ENCODE measurements at regions not wholly inside any gene's neighbourhood (a gene's known extent, or its start where the extent isn't known, plus 50 kb on each side); places are given as distances from the start of the nearest gene placed in this dataset.

DNA sequence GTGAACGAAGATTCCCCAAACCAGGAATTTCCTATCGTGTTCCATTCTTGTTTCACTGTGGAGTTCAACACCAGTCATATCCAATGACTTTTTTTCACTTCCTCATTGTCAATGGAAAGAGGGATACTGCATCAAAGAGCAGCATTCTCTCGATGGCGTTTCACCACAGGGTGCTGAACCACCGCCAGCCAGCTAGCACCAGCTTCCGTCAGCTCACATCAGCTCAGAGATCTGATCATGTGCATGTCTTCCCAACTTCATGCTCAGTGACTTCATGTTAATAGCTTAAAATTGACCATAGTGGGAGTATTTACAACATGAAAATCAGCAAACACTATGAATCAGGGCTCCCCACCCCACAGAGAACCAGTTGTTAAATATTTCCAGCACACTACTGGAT is 359.9 kb downstream of the TNS1 start:
- DNase-seq (ENCODE audit: insufficient read length, low spot score): no peak
- no peak for TF ChIP-seq TAF1 (IDR thresholded peaks at IDR 0.05; ENCODE audit: low read depth, low read length)
- 0 out of 2 replicates have a peak, but pooled peaks have one; percentile 39 for TF ChIP-seq SPI1 (IDR thresholded peaks at IDR 0.05; ENCODE audit: low read depth, low read length)
- no peak for TF ChIP-seq PAX5 (IDR thresholded peaks at IDR 0.05; ENCODE audit: insufficient read depth, low read length, severe bottlenecking)
- TF ChIP-seq POU2F2 (IDR thresholded peaks at IDR 0.05; ENCODE audit: low read depth, low read length): no peak
- TF ChIP-seq POLR2AphosphoS5 (IDR thresholded peaks at IDR 0.05; ENCODE audit: low read depth, low read length): no peak
- no peak for FAIRE-seq

DNA sequence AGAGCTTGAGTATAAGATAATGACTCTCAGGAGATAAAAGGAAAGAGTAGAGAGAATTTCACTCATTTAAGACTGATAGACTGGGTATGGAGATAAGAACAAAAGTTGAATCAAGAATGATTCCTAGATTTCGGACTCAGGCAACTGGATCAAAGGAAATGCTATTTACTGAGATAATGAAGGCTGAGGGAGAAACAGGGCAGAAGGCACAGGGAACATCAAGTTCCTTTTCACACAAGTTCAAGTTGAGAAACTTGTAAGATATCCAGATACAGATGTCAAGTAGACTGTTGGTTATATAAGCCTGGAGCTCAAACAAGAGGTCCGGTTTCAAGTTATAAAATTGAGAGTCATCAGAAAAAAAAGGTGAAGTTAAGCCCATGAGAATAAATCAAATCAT is 360.8 kb downstream of the TNS1 start:
- TF ChIP-seq POLR2A (IDR thresholded peaks at IDR 0.05; ENCODE audit: low read depth, low read length): no peak
- TF ChIP-seq PAX5 (IDR thresholded peaks at IDR 0.05; ENCODE audit: insufficient read depth, low read length, severe bottlenecking): no peak
- TF ChIP-seq TAF1 (IDR thresholded peaks at IDR 0.05; ENCODE audit: low read depth, low read length): no peak
- no peak for TF ChIP-seq POLR2AphosphoS5 (IDR thresholded peaks at IDR 0.05; ENCODE audit: low read depth, low read length)
- no peak for TF ChIP-seq POU2F2 (IDR thresholded peaks at IDR 0.05; ENCODE audit: low read depth, low read length)
- TF ChIP-seq SPI1 (IDR thresholded peaks at IDR 0.05; ENCODE audit: low read depth, low read length): no peak
- FAIRE-seq: no peak
- DNase-seq (ENCODE audit: insufficient read length, low spot score): no peak

DNA sequence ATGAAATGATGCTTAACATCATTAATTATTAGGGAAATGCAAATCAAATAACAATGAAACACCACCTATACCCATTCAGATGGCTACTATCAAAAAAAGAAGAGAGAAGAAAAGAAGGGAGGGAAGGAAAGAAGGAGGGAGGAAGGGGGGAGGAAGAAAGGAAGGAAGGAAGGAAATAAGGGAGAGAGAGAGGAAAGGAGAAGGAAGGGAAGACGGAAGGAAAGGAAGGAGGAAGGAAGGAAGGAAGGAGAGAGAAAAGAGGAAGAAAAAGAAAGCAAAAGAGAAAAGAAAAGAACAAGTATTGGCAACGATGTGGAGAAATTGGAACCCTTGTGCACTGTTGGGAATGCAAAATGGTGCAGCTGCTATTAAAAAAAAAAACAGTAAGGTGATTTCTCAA is 363.3 kb downstream of the TNS1 start:
- DNase-seq (ENCODE audit: insufficient read length, low spot score) (no peak), FAIRE-seq (no peak)
- TF ChIP-seq POLR2AphosphoS5 (IDR thresholded peaks at IDR 0.05; ENCODE audit: low read depth, low read length) (no peak), TAF1 (IDR thresholded peaks at IDR 0.05; ENCODE audit: low read depth, low read length) (no peak), SPI1 (IDR thresholded peaks at IDR 0.05; ENCODE audit: low read depth, low read length) (no peak), POLR2A (IDR thresholded peaks at IDR 0.05; ENCODE audit: low read depth, low read length) (no peak), POU2F2 (IDR thresholded peaks at IDR 0.05; ENCODE audit: low read depth, low read length) (no peak), PAX5 (IDR thresholded peaks at IDR 0.05; ENCODE audit: insufficient read depth, low read length, severe bottlenecking) (no peak)

DNA sequence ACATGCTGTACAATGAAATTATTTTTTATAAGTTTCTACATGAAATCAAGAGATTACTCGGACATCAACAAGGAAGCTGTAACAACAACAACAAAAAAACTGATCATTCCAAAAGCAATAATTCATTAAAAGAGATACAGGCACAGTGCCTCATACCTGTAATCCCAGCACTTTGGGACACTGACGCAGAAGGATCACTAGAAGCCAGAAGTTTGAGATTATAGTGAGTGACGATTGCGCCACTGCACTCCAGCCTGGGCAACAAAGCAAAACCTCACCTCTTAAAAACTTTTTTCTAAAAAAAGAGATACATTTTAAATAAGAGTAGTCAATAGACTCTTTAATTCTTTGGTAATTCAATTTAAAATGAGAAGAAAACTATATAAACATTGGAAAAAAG is 364.3 kb downstream of the TNS1 start:
- FAIRE-seq: no peak
- TF ChIP-seq TAF1 (IDR thresholded peaks at IDR 0.05; ENCODE audit: low read depth, low read length) (no peak), SPI1 (IDR thresholded peaks at IDR 0.05; ENCODE audit: low read depth, low read length) (no peak)
- no peak for DNase-seq (ENCODE audit: insufficient read length, low spot score)

DNA sequence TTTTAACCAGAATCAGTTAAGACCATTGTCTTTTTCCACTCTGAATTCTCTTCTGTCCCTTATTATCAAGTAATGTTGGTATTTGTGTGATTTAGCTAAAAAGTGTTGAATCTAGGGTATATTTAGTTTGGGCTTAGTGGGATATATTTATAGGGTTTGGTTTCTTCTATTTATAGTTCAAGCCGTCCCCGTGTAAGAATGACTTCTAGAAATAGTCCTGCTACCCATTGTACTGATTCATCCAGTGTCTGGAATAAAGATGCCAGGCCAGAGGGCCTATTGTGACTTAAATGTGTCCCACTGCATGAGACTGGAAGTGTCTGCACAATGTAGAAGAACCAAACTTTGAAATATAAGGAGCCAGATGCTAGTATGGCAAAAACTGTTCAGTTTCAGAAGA is 364.8 kb downstream of the TNS1 start:
- DNase-seq (ENCODE audit: insufficient read length, low spot score) (no peak), FAIRE-seq (no peak)
- no peak for TF ChIP-seq POU2F2 (IDR thresholded peaks at IDR 0.05; ENCODE audit: low read depth, low read length)
- TF ChIP-seq PAX5 (IDR thresholded peaks at IDR 0.05; ENCODE audit: insufficient read depth, low read length, severe bottlenecking): no peak
- TF ChIP-seq POLR2A (IDR thresholded peaks at IDR 0.05; ENCODE audit: low read depth, low read length): no peak
- no peak for TF ChIP-seq SPI1 (IDR thresholded peaks at IDR 0.05; ENCODE audit: low read depth, low read length)
- TF ChIP-seq TAF1 (IDR thresholded peaks at IDR 0.05; ENCODE audit: low read depth, low read length): no peak

DNA sequence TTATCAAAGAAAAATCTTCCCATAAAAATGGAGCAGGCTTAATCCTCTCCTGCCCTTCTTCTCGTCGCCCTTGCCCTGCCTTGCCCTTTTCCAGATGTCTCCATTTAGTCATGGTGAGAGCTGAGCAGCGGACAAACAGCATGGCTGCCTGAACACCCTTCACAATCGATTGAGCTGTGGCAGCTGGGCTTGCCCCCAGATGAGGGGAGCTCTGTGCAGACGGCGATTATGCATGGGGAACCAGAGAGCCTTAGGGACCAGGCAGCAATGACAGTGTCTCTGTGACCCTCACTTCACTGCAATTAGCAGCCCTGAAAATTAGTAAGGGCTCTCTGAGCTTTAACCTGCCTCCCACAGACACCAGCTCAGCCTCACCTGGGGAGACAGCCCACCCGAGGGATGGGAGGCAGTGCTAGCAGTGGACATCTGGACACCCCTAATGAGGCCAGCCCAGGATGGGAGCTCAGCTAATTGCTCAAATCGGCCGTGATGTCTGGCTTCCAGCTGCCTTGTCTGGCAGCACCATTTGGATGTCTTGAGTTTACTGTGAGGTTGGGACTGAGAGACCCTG is 365.7 kb downstream of the TNS1 start:
- no peak for TF ChIP-seq PAX5 (IDR thresholded peaks at IDR 0.05; ENCODE audit: insufficient read depth, low read length, severe bottlenecking)
- TF ChIP-seq POLR2AphosphoS5 (IDR thresholded peaks at IDR 0.05; ENCODE audit: low read depth, low read length): no peak
- TF ChIP-seq SPI1 (IDR thresholded peaks at IDR 0.05; ENCODE audit: low read depth, low read length): no peak
- TF ChIP-seq POLR2A (IDR thresholded peaks at IDR 0.05; ENCODE audit: low read depth, low read length): no peak
- TF ChIP-seq POU2F2 (IDR thresholded peaks at IDR 0.05; ENCODE audit: low read depth, low read length): no peak
- TF ChIP-seq TAF1 (IDR thresholded peaks at IDR 0.05; ENCODE audit: low read depth, low read length): no peak
- FAIRE-seq: no peak
- no peak for DNase-seq (ENCODE audit: insufficient read length, low spot score)

DNA sequence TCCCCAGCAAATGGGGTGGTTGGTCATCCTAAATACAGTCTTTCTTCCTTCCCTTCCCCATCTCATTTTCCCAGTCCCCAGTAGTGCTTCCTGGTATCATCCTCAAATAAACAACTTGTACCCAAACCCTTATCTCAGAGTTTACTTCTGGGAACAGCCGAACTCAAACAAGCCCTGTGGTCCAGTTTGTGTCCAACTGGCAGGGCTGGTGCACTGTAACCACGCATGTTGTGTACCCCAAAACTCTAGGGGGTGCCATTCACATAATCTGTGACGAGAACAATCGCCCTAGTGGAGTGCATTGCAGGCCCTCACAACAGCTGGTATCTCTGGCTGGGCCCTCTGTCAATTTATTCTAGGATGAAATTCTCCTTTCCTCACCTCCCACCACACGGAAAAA is 366.2 kb downstream of the TNS1 start:
- TF ChIP-seq TAF1 (IDR thresholded peaks at IDR 0.05; ENCODE audit: low read depth, low read length) (no peak), POLR2A (IDR thresholded peaks at IDR 0.05; ENCODE audit: low read depth, low read length) (no peak), PAX5 (IDR thresholded peaks at IDR 0.05; ENCODE audit: insufficient read depth, low read length, severe bottlenecking) (no peak), POLR2AphosphoS5 (IDR thresholded peaks at IDR 0.05; ENCODE audit: low read depth, low read length) (no peak), POU2F2 (IDR thresholded peaks at IDR 0.05; ENCODE audit: low read depth, low read length) (no peak), SPI1 (IDR thresholded peaks at IDR 0.05; ENCODE audit: low read depth, low read length) (no peak)
- DNase-seq (ENCODE audit: insufficient read length, low spot score): no peak
- FAIRE-seq: no peak

DNA sequence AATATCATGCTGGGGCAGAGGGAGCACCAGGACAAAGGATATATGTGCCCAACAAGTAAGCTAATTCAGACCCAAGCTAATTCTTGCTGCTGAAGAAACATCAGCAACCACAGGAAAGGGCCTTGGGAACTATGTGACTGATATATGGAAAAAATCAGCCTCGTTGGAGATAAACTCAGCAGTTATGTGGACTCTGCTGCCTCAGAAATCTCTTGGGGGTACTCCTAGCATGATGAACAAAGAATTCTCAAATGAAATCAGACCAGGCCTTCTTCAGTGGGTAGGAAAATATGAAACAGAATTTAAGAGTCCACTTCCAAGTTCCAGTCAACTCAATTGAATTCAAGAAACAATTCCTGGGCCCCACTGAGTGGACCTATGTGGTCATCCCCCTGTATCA is 367.9 kb downstream of the TNS1 start:
- TF ChIP-seq SPI1 (IDR thresholded peaks at IDR 0.05; ENCODE audit: low read depth, low read length): no peak
- TF ChIP-seq PAX5 (IDR thresholded peaks at IDR 0.05; ENCODE audit: insufficient read depth, low read length, severe bottlenecking): no peak
- TF ChIP-seq POLR2A (IDR thresholded peaks at IDR 0.05; ENCODE audit: low read depth, low read length): no peak
- no peak for TF ChIP-seq TAF1 (IDR thresholded peaks at IDR 0.05; ENCODE audit: low read depth, low read length)
- TF ChIP-seq POLR2AphosphoS5 (IDR thresholded peaks at IDR 0.05; ENCODE audit: low read depth, low read length): no peak
- FAIRE-seq: no peak

DNA sequence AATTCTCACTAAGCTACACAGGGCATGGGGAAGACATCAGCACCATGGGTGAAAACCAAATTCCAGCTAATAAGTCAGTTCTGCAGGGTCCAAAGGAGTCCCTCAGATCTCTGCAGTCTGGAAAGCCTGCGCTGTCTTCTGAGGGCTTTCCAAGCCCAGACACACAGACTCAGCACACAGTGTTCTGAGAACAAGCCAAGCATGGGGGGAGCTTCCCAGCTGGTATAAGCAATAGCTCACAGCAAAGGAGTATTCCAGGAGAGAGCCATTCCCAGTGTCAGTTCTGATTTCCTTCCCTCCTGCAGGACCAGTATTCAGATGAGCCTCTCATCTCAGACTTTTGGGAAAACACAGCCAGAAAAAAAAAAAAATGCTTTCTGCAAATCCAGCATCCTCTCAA is 370.8 kb downstream of the TNS1 start:
- DNase-seq (ENCODE audit: insufficient read length, low spot score) (no peak), FAIRE-seq (no peak)
- TF ChIP-seq TAF1 (IDR thresholded peaks at IDR 0.05; ENCODE audit: low read depth, low read length) (no peak), POLR2AphosphoS5 (IDR thresholded peaks at IDR 0.05; ENCODE audit: low read depth, low read length) (no peak), SPI1 (IDR thresholded peaks at IDR 0.05; ENCODE audit: low read depth, low read length) (no peak), POLR2A (IDR thresholded peaks at IDR 0.05; ENCODE audit: low read depth, low read length) (no peak), PAX5 (IDR thresholded peaks at IDR 0.05; ENCODE audit: insufficient read depth, low read length, severe bottlenecking) (no peak), POU2F2 (IDR thresholded peaks at IDR 0.05; ENCODE audit: low read depth, low read length) (no peak)

More for the DNA sequence above, 367.9 kb downstream of the TNS1 start:
- DNase-seq (ENCODE audit: insufficient read length, low spot score): no peak

DNA sequence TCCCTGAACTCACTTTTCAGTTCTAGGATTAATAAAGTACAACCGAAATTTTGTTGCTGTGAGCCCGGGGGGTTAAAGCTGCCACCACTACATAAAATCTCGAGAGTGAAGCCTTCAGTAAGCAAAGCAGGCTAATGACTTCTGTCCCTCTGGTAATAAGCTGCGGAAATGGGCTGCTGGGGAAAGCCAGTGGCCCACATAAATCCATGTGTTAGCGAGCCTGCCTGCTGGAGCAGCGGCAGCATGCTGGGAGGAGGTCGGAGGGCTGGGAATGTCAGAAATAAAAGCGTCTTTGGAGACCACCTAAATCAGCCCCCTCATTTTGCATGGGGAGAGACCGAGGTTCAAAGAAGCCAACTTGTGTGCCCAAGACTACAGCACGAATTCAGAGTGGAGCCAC is 371.7 kb downstream of the TNS1 start:
- FAIRE-seq (no peak), DNase-seq (ENCODE audit: insufficient read length, low spot score) (no peak)
- no peak for TF ChIP-seq TAF1 (IDR thresholded peaks at IDR 0.05; ENCODE audit: low read depth, low read length)
- no peak for TF ChIP-seq SPI1 (IDR thresholded peaks at IDR 0.05; ENCODE audit: low read depth, low read length)
- TF ChIP-seq POU2F2 (IDR thresholded peaks at IDR 0.05; ENCODE audit: low read depth, low read length): no peak
- no peak for TF ChIP-seq POLR2AphosphoS5 (IDR thresholded peaks at IDR 0.05; ENCODE audit: low read depth, low read length)
- no peak for TF ChIP-seq POLR2A (IDR thresholded peaks at IDR 0.05; ENCODE audit: low read depth, low read length)
- TF ChIP-seq PAX5 (IDR thresholded peaks at IDR 0.05; ENCODE audit: insufficient read depth, low read length, severe bottlenecking): no peak
